Tibial nerve (tissue), 3 donors: ENCODE measurements at regions not wholly inside any gene's neighbourhood (a gene's known extent, or its start where the extent isn't known, plus 50 kb on each side); places are given as distances from the start of the nearest gene placed in this dataset.

Experiments
- EP300 ChIP-seq, 2 donors: sonication (generic); formaldehyde crosslinking; IDR thresholded peaks; one replicate each; pipeline ENCODE4 v1.6.1; 2017; ENCODE audit warnings: antibody characterized with exemption in 2 of 2, mild to moderate bottlenecking in 1 of 2
- POLR2A ChIP-seq, 2 donors: fragments of 450-650 bp; IDR thresholded peaks; one replicate each; pipeline ENCODE4 v1.6.1; 2017; ENCODE audit warnings: antibody characterized with exemption in 2 of 2, mild to moderate bottlenecking in 2 of 2, moderate library complexity in 2 of 2

GRCh38 chr19:13599681-13600080 is 93.4 kb upstream of the CACNA1A start:
- TF ChIP-seq EP300 (IDR thresholded peaks at IDR 0.05) (no peak), POLR2A (IDR thresholded peaks at IDR 0.05) (no peak)
